ENCODE measurements at regions not wholly inside any gene's neighbourhood (a gene's known extent, or its start where the extent isn't known, plus 50 kb on each side); places are given as distances from the start of the nearest gene placed in this dataset.

DNA sequence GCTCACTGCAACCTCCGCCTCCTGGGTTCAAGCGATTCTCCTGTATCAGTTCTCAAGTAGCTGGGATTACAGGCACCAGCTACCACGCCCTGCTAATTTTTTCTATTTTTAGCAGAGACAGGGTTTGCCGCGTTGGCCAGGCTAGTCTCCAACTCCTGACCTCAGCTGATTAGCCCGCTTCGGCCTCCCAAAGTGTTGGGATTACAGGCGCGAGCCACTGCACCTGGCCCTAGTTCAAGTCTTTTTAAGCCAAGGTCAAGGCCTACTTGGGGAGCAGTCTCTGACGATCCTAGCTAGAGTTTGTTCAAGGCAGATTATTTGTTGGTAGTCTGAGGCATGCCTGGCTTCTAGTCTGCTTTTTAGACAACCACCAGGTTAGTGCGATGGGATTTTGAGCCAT is 709.5 kb upstream of the COBL start:
- H3K9ac ChIP-seq, result no peak overlapping the region
- H3K27me3 ChIP-seq, result no peaks in the 10 kb centered on the region
- H3K4me3 ChIP-seq, result no peak overlapping the region
- H3K4me2 ChIP-seq, result no peak overlapping the region
- no peaks in the 10 kb centered on the region for H3K4me1 ChIP-seq
- no peaks in the 10 kb centered on the region for H4K20me1 ChIP-seq
- no peak for TF ChIP-seq Cebpa-rat (IDR thresholded peaks at IDR 0.05)
- no peaks in the 10 kb centered on the region for H3K9me3 ChIP-seq
- H3K27ac ChIP-seq, result no peak overlapping the region
- no peaks in the 10 kb centered on the region for H3K36me3 ChIP-seq

- no peak overlapping the region for H3K27ac ChIP-seq
- no peaks in the 10 kb centered on the region for H3K27me3 ChIP-seq
- H3K4me2 ChIP-seq, result no peak overlapping the region
- no peaks in the 10 kb centered on the region for H3K4me1 ChIP-seq
- no peaks in the 10 kb centered on the region for H4K20me1 ChIP-seq
- no peak overlapping the region for H3K9ac ChIP-seq
- H3K4me3 ChIP-seq, result no peak overlapping the region
- H3K9me3 ChIP-seq, result no peaks in the 10 kb centered on the region
- no peak for TF ChIP-seq Cebpa-rat (IDR thresholded peaks at IDR 0.05)
- H3K36me3 ChIP-seq, result no peaks in the 10 kb centered on the region
These were observed 704.7 kb upstream of the COBL start for GRCh38 chr7:52021343-52021742.

GRCh38 chr7:52018680-52019054 is 702.1 kb upstream of the COBL start:
- H3K9ac ChIP-seq, result no peak overlapping the region
- H3K4me1 ChIP-seq, result no peaks in the 10 kb centered on the region
- H4K20me1 ChIP-seq, result no peaks in the 10 kb centered on the region
- H3K9me3 ChIP-seq, result no peaks in the 10 kb centered on the region
- no peak overlapping the region for H3K4me2 ChIP-seq
- H3K27me3 ChIP-seq, result no peaks in the 10 kb centered on the region
- no peak overlapping the region for H3K4me3 ChIP-seq
- H3K27ac ChIP-seq, result no peak overlapping the region
- no peak for TF ChIP-seq Cebpa-rat (IDR thresholded peaks at IDR 0.05)
- no peaks in the 10 kb centered on the region for H3K36me3 ChIP-seq

DNA sequence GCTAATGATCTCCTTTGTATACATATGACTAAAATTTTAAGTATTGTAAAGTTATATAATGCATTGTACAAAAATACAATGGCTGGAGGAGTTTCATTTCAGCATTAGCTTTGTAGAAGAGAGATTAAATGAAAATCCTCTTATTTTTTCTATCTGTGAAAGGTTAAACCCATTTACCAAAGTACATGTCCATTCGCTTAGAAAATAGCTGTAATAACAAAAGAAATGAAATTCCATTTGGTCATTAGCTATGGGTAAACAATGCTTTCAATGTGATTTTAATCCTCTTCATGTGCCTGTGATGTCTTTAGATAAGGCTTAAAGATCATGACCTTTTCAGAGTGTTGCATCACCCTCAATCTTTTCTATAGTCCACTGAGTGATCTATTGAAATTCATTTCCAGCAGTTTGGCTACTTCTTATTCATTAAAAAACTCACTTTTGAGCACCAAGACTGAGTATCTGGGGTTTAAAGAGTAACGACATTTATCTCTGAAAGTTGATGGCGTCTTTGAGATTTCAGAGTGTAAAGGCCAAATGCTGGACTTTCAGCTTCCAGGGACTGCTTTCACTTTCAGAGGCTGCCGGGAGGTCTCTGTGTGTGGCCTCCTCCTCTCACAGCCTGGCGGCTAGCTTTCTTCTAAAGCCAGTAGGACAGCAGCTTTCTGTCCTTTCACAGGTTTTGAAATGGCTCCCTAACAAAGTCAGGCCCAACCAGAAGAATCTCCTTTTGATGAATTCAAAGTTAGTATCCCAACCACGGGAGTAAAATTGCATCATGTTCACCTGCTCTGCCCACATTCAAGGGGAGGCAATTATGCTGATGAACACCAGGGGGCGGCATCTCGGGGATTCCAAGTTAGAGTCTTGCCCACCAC is 701.4 kb upstream of the COBL start:
- Histone ChIP-seq H3K27me3 (no peaks in the 10 kb centered on the region), H3K4me1 (no peaks in the 10 kb centered on the region), H3K4me2 (no peak overlapping the region), H3K36me3 (no peaks in the 10 kb centered on the region), H3K4me3 (no peak overlapping the region), H3K9me3 (no peaks in the 10 kb centered on the region), H3K9ac (no peak overlapping the region), H3K27ac (no peak overlapping the region), H4K20me1 (no peaks in the 10 kb centered on the region)
- TF ChIP-seq Cebpa-rat (IDR thresholded peaks at IDR 0.05), result no peak

DNA sequence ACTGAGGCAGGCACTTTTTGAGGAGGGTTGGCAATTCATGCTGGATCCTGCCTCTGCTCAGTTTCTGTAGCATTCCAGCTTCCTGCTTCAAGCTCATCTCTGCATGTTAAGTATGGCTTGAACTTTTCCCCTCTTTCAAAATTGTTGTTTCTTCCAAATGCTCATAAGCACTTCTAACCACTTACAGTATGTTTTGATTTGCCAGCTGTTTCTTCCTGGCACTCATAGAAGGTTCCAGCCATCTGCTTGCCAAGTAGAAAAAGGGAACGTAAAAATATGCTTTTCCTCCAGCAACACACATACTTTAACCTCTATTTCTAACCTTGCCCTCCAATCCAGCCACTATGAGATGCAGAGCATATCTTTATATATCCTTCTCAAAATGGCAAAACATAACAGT is 692.6 kb upstream of the COBL start:
- no peaks in the 10 kb centered on the region for H3K9me3 ChIP-seq
- no peak overlapping the region for H3K4me2 ChIP-seq
- no peaks in the 10 kb centered on the region for H3K27me3 ChIP-seq
- H3K4me1 ChIP-seq, result no peaks in the 10 kb centered on the region
- H3K4me3 ChIP-seq, result no peak overlapping the region
- no peaks in the 10 kb centered on the region for H4K20me1 ChIP-seq
- no peak for TF ChIP-seq Cebpa-rat (IDR thresholded peaks at IDR 0.05)
- H3K9ac ChIP-seq, result no peak overlapping the region
- H3K36me3 ChIP-seq, result no peaks in the 10 kb centered on the region
- no peak overlapping the region for H3K27ac ChIP-seq

- no peak overlapping the region for H3K9ac ChIP-seq
- H4K20me1 ChIP-seq, result no peaks in the 10 kb centered on the region
- no peaks in the 10 kb centered on the region for H3K9me3 ChIP-seq
- no peak overlapping the region for H3K27ac ChIP-seq
- no peak for TF ChIP-seq Cebpa-rat (IDR thresholded peaks at IDR 0.05)
- H3K4me2 ChIP-seq, result no peak overlapping the region
- H3K4me1 ChIP-seq, result no peaks in the 10 kb centered on the region
- H3K4me3 ChIP-seq, result no peak overlapping the region
- no peaks in the 10 kb centered on the region for H3K36me3 ChIP-seq
- H3K27me3 ChIP-seq, result no peaks in the 10 kb centered on the region
These were observed 690.1 kb upstream of the COBL start for GRCh38 chr7:52006674-52007073.

DNA sequence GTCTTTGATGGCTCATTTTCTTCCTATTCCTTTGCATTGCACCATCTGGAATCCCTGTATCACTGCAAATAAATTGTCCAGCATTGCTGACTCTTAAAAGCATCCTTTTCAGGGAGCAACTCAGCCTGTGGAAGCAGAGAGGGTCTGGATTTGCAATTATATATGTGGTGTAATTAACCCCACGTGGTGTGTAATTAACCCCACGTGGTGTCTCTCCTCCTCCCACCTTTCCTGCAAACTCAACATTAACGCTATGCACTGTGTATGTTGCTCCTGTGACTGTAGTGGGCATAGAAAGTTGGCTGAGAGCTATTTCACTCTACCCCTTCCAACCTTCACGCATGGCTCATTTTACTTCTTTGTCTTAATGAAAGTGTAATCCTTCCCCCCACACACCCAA is 689.0 kb upstream of the COBL start:
- no peaks in the 10 kb centered on the region for H3K4me1 ChIP-seq
- no peaks in the 10 kb centered on the region for H3K36me3 ChIP-seq
- no peak overlapping the region for H3K4me2 ChIP-seq
- no peaks in the 10 kb centered on the region for H3K27me3 ChIP-seq
- TF ChIP-seq Cebpa-rat (IDR thresholded peaks at IDR 0.05), result no peak
- H3K27ac ChIP-seq, result no peak overlapping the region
- H4K20me1 ChIP-seq, result no peaks in the 10 kb centered on the region
- H3K9me3 ChIP-seq, result no peaks in the 10 kb centered on the region
- no peak overlapping the region for H3K9ac ChIP-seq
- no peak overlapping the region for H3K4me3 ChIP-seq

GRCh38 chr7:51995596-51996179 is 679.1 kb upstream of the COBL start:
- no peak overlapping the region for H3K27ac ChIP-seq
- H3K4me1 ChIP-seq, result no peaks in the 10 kb centered on the region
- no peak for TF ChIP-seq Cebpa-rat (IDR thresholded peaks at IDR 0.05)
- H3K9ac ChIP-seq, result no peak overlapping the region
- no peaks in the 10 kb centered on the region for H3K27me3 ChIP-seq
- no peak overlapping the region for H3K4me2 ChIP-seq
- H4K20me1 ChIP-seq, result no peaks in the 10 kb centered on the region
- no peaks in the 10 kb centered on the region for H3K36me3 ChIP-seq
- H3K9me3 ChIP-seq, result no peaks in the 10 kb centered on the region
- H3K4me3 ChIP-seq, result no peak overlapping the region

- no peaks in the 10 kb centered on the region for H3K9me3 ChIP-seq
- no peaks in the 10 kb centered on the region for H4K20me1 ChIP-seq
- H3K36me3 ChIP-seq, result no peaks in the 10 kb centered on the region
- no peak overlapping the region for H3K4me3 ChIP-seq
- H3K27ac ChIP-seq, result no peak overlapping the region
- no peaks in the 10 kb centered on the region for H3K27me3 ChIP-seq
- no peak overlapping the region for H3K9ac ChIP-seq
- H3K4me1 ChIP-seq, result no peaks in the 10 kb centered on the region
- no peak overlapping the region for H3K4me2 ChIP-seq
- no peak for TF ChIP-seq Cebpa-rat (IDR thresholded peaks at IDR 0.05)
These were observed 666.0 kb upstream of the COBL start for GRCh38 chr7:51982653-51983052.

GRCh38 chr7:51980812-51981211 is 664.2 kb upstream of the COBL start:
- Histone ChIP-seq H3K27ac (no peak overlapping the region), H3K4me3 (no peak overlapping the region), H3K9me3 (no peaks in the 10 kb centered on the region), H4K20me1 (no peaks in the 10 kb centered on the region), H3K36me3 (no peaks in the 10 kb centered on the region), H3K27me3 (no peaks in the 10 kb centered on the region), H3K4me1 (peaks cover 5% of the 10 kb centered on the region), H3K4me2 (no peak overlapping the region), H3K9ac (no peak overlapping the region)
- TF ChIP-seq Cebpa-rat (IDR thresholded peaks at IDR 0.05), result no peak
